ENCODE measurements at regions not wholly inside any gene's neighbourhood (a gene's known extent, or its start where the extent isn't known, plus 50 kb on each side); places are given as distances from the start of the nearest gene placed in this dataset.

DNA sequence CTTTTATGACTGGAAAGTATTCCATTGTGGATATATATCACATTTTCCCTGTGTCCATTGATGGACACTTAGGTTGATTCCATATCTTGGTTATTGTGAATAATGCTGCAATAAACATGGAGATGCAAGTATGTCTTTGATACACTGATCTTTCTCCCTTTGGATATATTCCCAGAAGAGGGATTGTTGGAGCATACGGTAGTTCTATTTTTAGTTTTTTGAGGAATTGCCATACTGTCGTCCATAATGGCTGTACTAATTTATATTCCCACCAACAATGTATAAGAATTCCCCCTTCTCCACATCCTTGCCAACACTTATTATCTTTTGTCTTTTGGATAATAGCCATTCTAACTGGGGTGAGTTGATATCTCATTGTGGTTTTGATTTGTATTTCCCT is 54.9 kb upstream of the PITX1 start:
- no peaks in the 10 kb centered on the region for H3K36me3 ChIP-seq (replicated peaks in 1 of 2; ENCODE audit: control insufficient read depth in 1 of 2, insufficient read depth in 2 of 2, low read length in 1 of 2)
- DNase-seq: no peak
- no peaks in the 10 kb centered on the region for H3K9me2 ChIP-seq
- no peaks in the 10 kb centered on the region for H3K79me2 ChIP-seq (ENCODE audit: insufficient read depth)
- no peak overlapping the region for H3K4me2 ChIP-seq
- TF ChIP-seq RAD21 (IDR thresholded peaks at IDR 0.05; ENCODE audit: low read length) (no peak), EZH2phosphoT487 (IDR thresholded peaks at IDR 0.05; ENCODE audit: borderline replicate concordance, low read depth) (no peak)
- TF ChIP-seq, protein P1, sequence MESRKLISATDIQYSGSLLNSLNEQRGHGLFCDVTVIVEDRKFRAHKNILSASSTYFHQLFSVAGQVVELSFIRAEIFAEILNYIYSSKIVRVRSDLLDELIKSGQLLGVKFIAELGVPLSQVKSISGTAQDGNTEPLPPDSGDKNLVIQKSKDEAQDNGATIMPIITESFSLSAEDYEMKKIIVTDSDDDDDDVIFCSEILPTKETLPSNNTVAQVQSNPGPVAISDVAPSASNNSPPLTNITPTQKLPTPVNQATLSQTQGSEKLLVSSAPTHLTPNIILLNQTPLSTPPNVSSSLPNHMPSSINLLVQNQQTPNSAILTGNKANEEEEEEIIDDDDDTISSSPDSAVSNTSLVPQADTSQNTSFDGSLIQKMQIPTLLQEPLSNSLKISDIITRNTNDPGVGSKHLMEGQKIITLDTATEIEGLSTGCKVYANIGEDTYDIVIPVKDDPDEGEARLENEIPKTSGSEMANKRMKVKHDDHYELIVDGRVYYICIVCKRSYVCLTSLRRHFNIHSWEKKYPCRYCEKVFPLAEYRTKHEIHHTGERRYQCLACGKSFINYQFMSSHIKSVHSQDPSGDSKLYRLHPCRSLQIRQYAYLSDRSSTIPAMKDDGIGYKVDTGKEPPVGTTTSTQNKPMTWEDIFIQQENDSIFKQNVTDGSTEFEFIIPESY (IDR thresholded peaks at IDR 0.05; ENCODE audit: borderline replicate concordance, low read depth): no peak
- TF ChIP-seq, protein P2, sequence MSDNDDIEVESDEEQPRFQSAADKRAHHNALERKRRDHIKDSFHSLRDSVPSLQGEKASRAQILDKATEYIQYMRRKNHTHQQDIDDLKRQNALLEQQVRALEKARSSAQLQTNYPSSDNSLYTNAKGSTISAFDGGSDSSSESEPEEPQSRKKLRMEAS (IDR thresholded peaks at IDR 0.05; ENCODE audit: low read depth): no peak
- TF ChIP-seq, protein P3, sequence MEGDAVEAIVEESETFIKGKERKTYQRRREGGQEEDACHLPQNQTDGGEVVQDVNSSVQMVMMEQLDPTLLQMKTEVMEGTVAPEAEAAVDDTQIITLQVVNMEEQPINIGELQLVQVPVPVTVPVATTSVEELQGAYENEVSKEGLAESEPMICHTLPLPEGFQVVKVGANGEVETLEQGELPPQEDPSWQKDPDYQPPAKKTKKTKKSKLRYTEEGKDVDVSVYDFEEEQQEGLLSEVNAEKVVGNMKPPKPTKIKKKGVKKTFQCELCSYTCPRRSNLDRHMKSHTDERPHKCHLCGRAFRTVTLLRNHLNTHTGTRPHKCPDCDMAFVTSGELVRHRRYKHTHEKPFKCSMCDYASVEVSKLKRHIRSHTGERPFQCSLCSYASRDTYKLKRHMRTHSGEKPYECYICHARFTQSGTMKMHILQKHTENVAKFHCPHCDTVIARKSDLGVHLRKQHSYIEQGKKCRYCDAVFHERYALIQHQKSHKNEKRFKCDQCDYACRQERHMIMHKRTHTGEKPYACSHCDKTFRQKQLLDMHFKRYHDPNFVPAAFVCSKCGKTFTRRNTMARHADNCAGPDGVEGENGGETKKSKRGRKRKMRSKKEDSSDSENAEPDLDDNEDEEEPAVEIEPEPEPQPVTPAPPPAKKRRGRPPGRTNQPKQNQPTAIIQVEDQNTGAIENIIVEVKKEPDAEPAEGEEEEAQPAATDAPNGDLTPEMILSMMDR (IDR thresholded peaks at IDR 0.05): no peak
- H3K27me3 ChIP-seq (ENCODE audit: insufficient read depth): no peaks in the 10 kb centered on the region; the same call in 1 of the 2 replicates
- H3K27ac ChIP-seq (ENCODE audit: low read depth in 2 of 2, low read length in 1 of 2): no peak overlapping the region
- no peak overlapping the region for H3K4me3 ChIP-seq (ENCODE audit: low read depth in 2 of 2, low read length in 1 of 2)
- H3K9ac ChIP-seq: no peak overlapping the region
- ChIA-PET POLR2A (no interaction called here), CTCF (no interaction called here)
- 27% methylated on average over 2 of the region's 2 CpGs for WGBS (ENCODE audit: low lambda C conversion rate)
- H4K20me1 ChIP-seq (ENCODE audit: insufficient read depth): no peaks in the 10 kb centered on the region
- no peak overlapping the region for H2AFZ ChIP-seq (ENCODE audit: low read depth)
- no peaks in the 10 kb centered on the region for H3K9me3 ChIP-seq
- no peaks in the 10 kb centered on the region for H3F3A ChIP-seq (replicated peaks; ENCODE audit: insufficient read depth)
- no peaks in the 10 kb centered on the region for H3K4me1 ChIP-seq (ENCODE audit: control insufficient read depth in 1 of 2, insufficient read depth in 2 of 2, low read depth in 1 of 2, low read length in 1 of 2)

DNA sequence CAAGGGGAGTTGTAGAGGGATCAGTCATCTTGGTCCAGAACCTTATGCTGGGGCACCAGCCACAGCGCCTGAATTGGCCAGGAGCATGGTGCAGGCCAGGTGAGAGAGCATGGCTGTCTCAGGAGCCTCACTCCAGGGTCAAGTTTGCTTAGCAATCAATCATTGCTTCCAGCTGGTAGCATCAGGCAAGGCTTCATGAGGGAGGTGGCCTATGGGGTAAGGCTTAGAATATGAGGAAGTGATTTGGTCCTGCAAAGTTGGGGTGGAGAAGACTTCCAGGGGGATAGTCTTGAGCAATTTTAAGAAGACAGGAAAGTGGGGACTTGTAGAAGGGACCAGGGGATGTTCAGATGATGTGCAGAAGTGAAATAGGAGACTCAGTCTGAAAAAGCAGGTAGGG is 53.9 kb upstream of the PITX1 start:
- TF ChIP-seq, protein P4, sequence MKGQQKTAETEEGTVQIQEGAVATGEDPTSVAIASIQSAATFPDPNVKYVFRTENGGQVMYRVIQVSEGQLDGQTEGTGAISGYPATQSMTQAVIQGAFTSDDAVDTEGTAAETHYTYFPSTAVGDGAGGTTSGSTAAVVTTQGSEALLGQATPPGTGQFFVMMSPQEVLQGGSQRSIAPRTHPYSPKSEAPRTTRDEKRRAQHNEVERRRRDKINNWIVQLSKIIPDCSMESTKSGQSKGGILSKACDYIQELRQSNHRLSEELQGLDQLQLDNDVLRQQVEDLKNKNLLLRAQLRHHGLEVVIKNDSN (IDR thresholded peaks at IDR 0.05; ENCODE audit: borderline replicate concordance, low read depth): no peak
- no peak for TF ChIP-seq RFX5 (IDR thresholded peaks at IDR 0.05; ENCODE audit: low read length)
- Histone ChIP-seq H3K36me3 (replicated peaks in 1 of 2; ENCODE audit: control insufficient read depth in 1 of 2, insufficient read depth in 2 of 2, low read length in 1 of 2) (no peaks in the 10 kb centered on the region), H4K20me1 (ENCODE audit: insufficient read depth) (no peaks in the 10 kb centered on the region), H3K27me3 (ENCODE audit: insufficient read depth) (no peaks in the 10 kb centered on the region; the same call in 1 of the 2 replicates), H3K79me2 (ENCODE audit: insufficient read depth) (no peaks in the 10 kb centered on the region), H3F3A (replicated peaks; ENCODE audit: insufficient read depth) (no peaks in the 10 kb centered on the region), H3K9me2 (no peaks in the 10 kb centered on the region), H3K4me2 (no peak overlapping the region), H3K4me1 (ENCODE audit: control insufficient read depth in 1 of 2, insufficient read depth in 2 of 2, low read depth in 1 of 2, low read length in 1 of 2) (no peaks in the 10 kb centered on the region), H3K9me3 (no peaks in the 10 kb centered on the region), H3K4me3 (ENCODE audit: low read depth in 2 of 2, low read length in 1 of 2) (no peak overlapping the region), H3K27ac (ENCODE audit: low read depth in 2 of 2, low read length in 1 of 2) (no peak overlapping the region), H3K9ac (no peak overlapping the region), H2AFZ (ENCODE audit: low read depth) (no peak overlapping the region)
- POLR2A ChIA-PET: no interaction called here
- no peak for DNase-seq
- WGBS (ENCODE audit: low lambda C conversion rate): 38% methylated on average over 1 of the region's 1 CpG
- CTCF ChIA-PET: no interaction called here
